LoVo (cell line): ENCODE measurements at regions not wholly inside any gene's neighbourhood (a gene's known extent, or its start where the extent isn't known, plus 50 kb on each side); places are given as distances from the start of the nearest gene placed in this dataset.

Source experiments
- DNase-seq: peaks from one replicate; pipeline ENCODE4 v3.0.0-alpha.2; 2016; ENCODE audit warnings: low spot score

GRCh38 chr11:28675183-28675582 lies 567.0 kb downstream of the METTL15 start:
- no peak for DNase-seq

- no peak for DNase-seq
Measured at GRCh38 chr11:28674433-28675103, 566.4 kb downstream of the METTL15 start.

GRCh38 chr11:28673691-28674432 lies 565.7 kb downstream of the METTL15 start:
- peak; percentile 10 for DNase-seq

- DNase-seq = no peak
Measured at GRCh38 chr11:28671274-28671673, 563.1 kb downstream of the METTL15 start.

- DNase-seq = no peak
Measured at GRCh38 chr11:28666632-28667031, 558.4 kb downstream of the METTL15 start.

- no peak for DNase-seq
Measured at GRCh38 chr11:28659716-28660348, 551.6 kb downstream of the METTL15 start.

- DNase-seq = no peak
Measured at GRCh38 chr11:28657378-28658030, 549.3 kb downstream of the METTL15 start.

GRCh38 chr11:28654191-28654590 lies 546.0 kb downstream of the METTL15 start:
- no peak for DNase-seq

GRCh38 chr11:28649922-28650321 lies 541.7 kb downstream of the METTL15 start:
- no peak for DNase-seq

- DNase-seq = no peak
Measured at GRCh38 chr11:28636566-28636965, 528.4 kb downstream of the METTL15 start.

GRCh38 chr11:28636033-28636432 lies 527.8 kb downstream of the METTL15 start:
- DNase-seq = no peak

GRCh38 chr11:28632338-28632737 lies 524.1 kb downstream of the METTL15 start:
- DNase-seq = no peak

GRCh38 chr11:28631148-28631547 lies 523.0 kb downstream of the METTL15 start:
- DNase-seq = no peak

GRCh38 chr11:28629235-28629634 lies 521.0 kb downstream of the METTL15 start:
- no peak for DNase-seq

GRCh38 chr11:28628412-28628811 lies 520.2 kb downstream of the METTL15 start:
- DNase-seq = no peak

- no peak for DNase-seq
Measured at GRCh38 chr11:28627690-28628255, 519.6 kb downstream of the METTL15 start.

GRCh38 chr11:28625532-28625931 lies 517.3 kb downstream of the METTL15 start:
- DNase-seq = no peak

- no peak for DNase-seq
Measured at GRCh38 chr11:28621753-28622152, 513.6 kb downstream of the METTL15 start.

GRCh38 chr11:28619846-28620540 lies 511.8 kb downstream of the METTL15 start:
- DNase-seq = no peak

- DNase-seq = no peak
Measured at GRCh38 chr11:28618416-28618815, 510.2 kb downstream of the METTL15 start.

- no peak for DNase-seq
Measured at GRCh38 chr11:28616160-28616965, 508.2 kb downstream of the METTL15 start.
